NCI-H1930 (cell line): ENCODE measurements at regions not wholly inside any gene's neighbourhood (a gene's known extent, or its start where the extent isn't known, plus 50 kb on each side); places are given as distances from the start of the nearest gene placed in this dataset.

ENCODE experiments used
- DNase-seq, 2 experiments: peaks; one replicate each; lab custom pipeline; 2025; lab: John Stamatoyannopoulos, UW

GRCh38 chr2:59440491-59440890 is 1113.0 kb downstream of the BCL11A start:
- no peak for DNase-seq

- no peak for DNase-seq
These were observed 1117.8 kb downstream of the BCL11A start for GRCh38 chr2:59435635-59436034.

GRCh38 chr2:59428940-59429339 is 1124.5 kb downstream of the BCL11A start:
- no peak for DNase-seq

DNA sequence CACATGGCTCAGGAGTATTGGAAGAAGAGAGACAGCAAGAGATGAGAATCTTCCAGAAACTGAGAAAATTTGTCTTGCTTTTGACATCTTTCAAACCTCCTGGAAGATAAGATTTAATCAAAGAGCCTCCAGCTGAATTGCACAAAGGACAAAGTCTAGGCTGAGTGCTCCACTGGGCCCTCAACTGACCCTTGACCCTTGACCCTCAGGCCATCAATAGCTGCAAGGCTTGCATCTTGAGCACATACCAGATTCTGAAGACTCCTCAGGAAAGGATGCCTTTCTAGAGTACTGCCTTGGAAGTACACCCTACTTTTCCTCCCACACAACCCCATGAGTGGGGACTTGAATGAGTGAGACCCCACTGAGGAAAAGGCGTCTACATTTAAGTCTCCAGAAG is 1125.5 kb downstream of the BCL11A start:
- DNase-seq, result no peak

GRCh38 chr2:59425247-59425646 is 1128.2 kb downstream of the BCL11A start:
- no peak for DNase-seq

DNA sequence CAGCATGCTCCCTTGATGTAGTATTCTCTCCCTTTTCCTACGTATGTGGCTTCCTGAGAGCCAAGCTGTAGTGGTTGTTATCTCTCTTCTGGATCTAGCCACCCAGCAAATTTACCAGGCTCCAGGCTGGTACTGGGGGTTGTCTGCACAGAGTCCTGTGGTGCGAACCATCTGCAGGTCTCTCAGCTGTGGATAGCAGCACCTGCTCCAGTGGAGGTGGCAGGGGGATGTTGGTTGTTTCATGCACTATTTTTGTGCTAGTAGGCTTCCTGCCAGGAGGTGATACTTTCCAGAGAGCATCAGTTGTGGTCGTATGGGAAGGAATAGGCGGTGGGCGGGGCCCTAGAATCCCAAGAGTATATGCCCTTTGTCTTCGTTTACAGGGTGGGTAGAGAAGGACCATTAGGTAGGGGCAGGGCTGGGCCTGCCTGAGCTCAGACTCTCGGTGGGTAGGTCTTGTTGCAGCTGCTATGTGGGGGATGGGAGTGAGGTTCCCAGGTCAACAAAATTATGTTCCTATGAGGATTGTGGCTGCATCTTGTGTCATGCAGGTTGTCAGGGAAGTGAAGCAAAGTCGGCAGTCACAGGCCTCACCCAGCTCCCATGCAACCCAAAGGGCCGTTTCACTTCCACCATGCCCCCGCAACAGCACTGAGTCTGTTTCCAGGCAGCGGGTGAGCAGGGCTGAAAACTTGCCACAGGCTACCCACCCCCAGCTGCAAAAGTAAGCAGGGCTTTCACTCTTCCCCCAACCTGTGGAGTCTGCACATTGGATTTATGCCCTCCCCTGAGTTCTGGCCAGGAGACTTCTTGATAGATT is 1139.5 kb downstream of the BCL11A start:
- no peak for DNase-seq

- no peak for DNase-seq
These were observed 1154.3 kb downstream of the BCL11A start for GRCh38 chr2:59399126-59399525.

- DNase-seq, result no peak
These were observed 1155.4 kb downstream of the BCL11A start for GRCh38 chr2:59398081-59398480.

DNA sequence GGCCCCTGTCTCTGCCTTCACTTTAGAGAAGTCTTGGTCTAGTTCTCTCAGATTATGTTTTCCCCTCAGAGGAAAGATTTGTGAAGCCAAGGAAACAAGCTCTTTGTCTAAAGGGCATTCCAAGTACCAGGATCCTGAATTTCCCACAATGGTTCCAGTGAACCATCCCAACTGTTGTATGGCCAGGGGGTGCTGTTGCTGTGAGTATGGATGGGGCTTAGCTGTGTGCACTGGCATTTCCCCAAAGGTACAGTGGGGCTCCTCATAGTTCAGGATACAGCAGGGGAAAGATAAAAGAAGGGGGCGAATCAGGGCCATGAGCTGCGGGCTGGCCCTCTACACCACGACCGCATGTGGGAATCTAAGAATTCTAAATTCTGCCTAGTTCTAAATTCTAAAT is 1154.0 kb upstream of the FANCL start:
- no peak for DNase-seq

DNA sequence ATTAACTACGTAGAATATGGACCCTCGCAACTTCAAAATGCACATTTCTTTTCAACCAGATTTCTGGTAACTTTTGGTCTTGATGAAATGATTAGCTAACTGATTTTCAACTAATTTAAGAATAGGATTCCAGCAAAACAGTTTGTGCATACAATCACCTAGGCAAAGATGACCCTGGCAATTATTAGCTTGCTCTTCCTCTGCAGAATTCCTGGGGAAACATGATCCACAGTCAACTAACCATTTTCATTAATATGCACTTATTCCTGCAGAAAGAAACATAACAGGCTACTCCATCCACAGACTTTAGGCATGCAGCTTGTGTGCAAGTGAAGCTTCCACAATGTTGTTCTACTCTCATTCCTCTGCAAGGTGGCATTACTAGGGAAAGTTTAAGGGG is 1150.8 kb upstream of the FANCL start:
- no peak for DNase-seq

GRCh38 chr2:59390581-59390980 is 1149.5 kb upstream of the FANCL start:
- DNase-seq, result peak in 1 of 2 experiments; percentile 35

GRCh38 chr2:59389240-59389639 is 1148.1 kb upstream of the FANCL start:
- DNase-seq, result no peak

DNA sequence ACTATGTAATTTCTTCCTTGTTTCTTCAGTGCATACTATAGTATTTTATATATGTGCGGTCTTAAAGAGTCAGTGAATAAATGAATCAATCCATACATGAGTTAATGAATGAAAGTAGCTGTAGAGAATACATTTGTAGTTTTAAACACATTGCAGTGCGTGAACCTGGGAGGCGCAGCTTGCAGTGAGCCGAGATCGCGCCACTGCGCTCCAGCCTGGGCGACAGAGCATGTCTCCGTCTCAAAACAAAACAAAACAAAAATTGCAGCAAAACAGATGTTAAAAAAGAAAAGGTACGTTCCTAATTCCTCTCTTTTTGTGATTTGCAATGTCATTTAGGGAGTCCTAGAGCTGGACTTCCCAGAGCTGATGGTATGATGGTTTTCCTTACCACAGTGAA is 1144.8 kb upstream of the FANCL start:
- no peak for DNase-seq

DNA sequence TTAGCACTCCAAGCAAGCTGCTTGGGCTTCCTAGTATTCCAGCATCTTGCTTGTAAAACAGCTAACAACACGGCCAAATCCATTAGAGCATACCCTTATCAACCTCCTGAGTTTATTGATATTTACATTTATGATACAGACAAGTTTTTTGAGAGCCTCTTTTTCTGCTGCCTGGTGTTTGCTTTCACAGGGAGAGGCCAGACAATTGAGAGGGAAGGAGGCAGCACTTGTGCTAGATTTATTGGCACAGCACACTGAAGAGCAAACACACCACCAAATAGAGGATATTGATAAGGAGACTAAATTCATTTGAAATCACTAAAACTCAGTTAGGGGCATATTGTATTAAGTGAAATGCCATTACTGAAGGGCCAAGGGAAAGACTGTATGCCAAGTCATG is 1142.3 kb upstream of the FANCL start:
- DNase-seq, result no peak

GRCh38 chr2:59378127-59378526 is 1137.0 kb upstream of the FANCL start:
- no peak for DNase-seq

GRCh38 chr2:59366288-59366687 is 1125.2 kb upstream of the FANCL start:
- no peak for DNase-seq

- no peak for DNase-seq
These were observed 1113.4 kb upstream of the FANCL start for GRCh38 chr2:59354498-59354897.

GRCh38 chr2:59353306-59353921 is 1112.3 kb upstream of the FANCL start:
- DNase-seq, result no peak

DNA sequence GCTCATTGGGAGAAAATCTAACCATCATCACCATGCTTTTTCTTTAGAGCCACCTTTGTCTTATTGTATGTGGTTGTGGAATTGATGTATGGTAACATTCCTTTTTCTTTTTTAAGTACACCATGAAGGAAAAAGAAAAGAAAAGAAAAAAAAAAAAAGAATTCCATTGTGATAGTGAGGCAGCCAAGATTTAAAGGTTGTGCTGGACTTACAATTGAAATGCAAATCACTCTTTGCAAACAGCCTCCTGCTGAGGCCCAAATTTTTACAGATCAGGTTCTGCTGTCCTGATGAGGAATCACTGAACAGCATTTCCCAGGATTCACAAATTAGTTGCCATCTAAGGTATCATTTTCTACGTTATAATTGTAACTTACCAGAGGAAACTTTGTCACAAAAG is 1101.0 kb upstream of the FANCL start:
- no peak for DNase-seq

DNA sequence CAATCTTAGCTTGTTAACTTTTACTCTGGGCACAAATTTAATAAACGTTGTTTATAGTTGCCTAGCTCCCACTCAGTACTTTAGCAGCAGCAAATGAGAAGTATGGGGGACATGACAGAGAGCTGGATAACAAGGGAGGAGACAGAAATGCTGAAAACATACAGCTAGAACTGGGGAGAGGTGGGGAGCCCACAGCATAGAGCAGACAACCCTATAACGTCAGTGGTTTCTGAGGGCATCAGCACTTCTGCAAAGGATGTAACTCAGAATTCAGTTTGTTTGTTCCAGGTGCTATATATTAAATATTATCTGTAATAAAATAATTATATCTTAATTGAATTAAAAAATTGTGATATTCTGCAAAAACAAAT is 1098.7 kb upstream of the FANCL start:
- DNase-seq, result no peak

- no peak for DNase-seq
These were observed 1098.2 kb upstream of the FANCL start for GRCh38 chr2:59339121-59339836.

DNA sequence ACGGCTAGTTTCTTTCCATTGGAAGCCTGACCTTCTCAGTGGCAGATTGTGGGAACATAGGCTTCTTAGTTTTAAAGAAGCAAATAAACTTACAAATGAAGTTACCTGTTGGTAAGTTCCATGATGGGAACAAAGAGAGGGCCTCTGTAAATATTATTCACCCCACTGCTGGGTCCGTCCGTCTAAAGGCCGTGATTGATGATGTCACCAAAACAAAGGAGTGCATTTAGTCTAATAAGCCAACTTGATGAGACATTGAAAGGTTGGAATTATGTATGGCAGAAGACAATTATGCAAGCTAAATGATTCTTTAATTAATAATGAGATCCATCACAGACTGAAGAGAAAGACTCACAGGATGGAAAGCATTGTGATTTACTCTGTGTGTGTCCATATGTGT is 1091.9 kb upstream of the FANCL start:
- no peak for DNase-seq
